Osteoblast (primary cell): ENCODE measurements at regions not wholly inside any gene's neighbourhood (a gene's known extent, or its start where the extent isn't known, plus 50 kb on each side); places are given as distances from the start of the nearest gene placed in this dataset.

Experiments
- DNase-seq: peaks from one replicate; pipeline ENCODE4 v3.0.0; 2011; ENCODE audit warnings: low spot score, mixed read lengths; ENCODE audit not compliant: insufficient read length; ENCODE audit errors: missing footprints
- H2AFZ ChIP-seq: 2 replicates; pipeline ENCODE4 v1.6.0; 2011; ENCODE audit warnings: mild to moderate bottlenecking, low read length
- H3K27ac ChIP-seq: 2 replicates; pipeline ENCODE4 v1.5.1; 2011; ENCODE audit warnings: mild to moderate bottlenecking, low read depth, low read length, moderate library complexity
- H3K27me3 ChIP-seq: 2 replicates; pipeline ENCODE4 v1.6.0; 2012; ENCODE audit warnings: mild to moderate bottlenecking, control low read depth, inconsistent platforms, low read length, moderate library complexity; ENCODE audit not compliant: insufficient read depth
- H3K36me3 ChIP-seq: 2 replicates; pipeline ENCODE4 v1.5.1; 2011; ENCODE audit warnings: mild to moderate bottlenecking, low read length, control low read depth, moderate library complexity; ENCODE audit not compliant: insufficient read depth
- H3K4me1 ChIP-seq: 2 replicates; pipeline ENCODE4 v1.5.1; 2011; ENCODE audit warnings: mild to moderate bottlenecking, low read length, control low read depth, moderate library complexity; ENCODE audit not compliant: insufficient read depth
- H3K4me2 ChIP-seq: 2 replicates; pipeline ENCODE4 v1.6.0; 2011; ENCODE audit warnings: mild to moderate bottlenecking, low read length; ENCODE audit not compliant: insufficient read depth
- H3K4me3 ChIP-seq: fragments of 200-600 bp; sonication (generic); 3 replicates; pipeline ENCODE4 v1.5.1; 2012; ENCODE audit warnings: mild to moderate bottlenecking, low read length, inconsistent platforms; ENCODE audit not compliant: insufficient read depth
- H3K79me2 ChIP-seq: 2 replicates; pipeline ENCODE4 v1.6.0; 2012; ENCODE audit warnings: mild to moderate bottlenecking, low read length, control low read depth, inconsistent platforms; ENCODE audit not compliant: insufficient read depth
- H3K9me3 ChIP-seq: 2 replicates; pipeline ENCODE4 v1.5.1; 2011; ENCODE audit warnings: low read depth, low read length, control low read depth
- H4K20me1 ChIP-seq: 2 replicates; pipeline ENCODE4 v1.6.0; 2012; ENCODE audit warnings: mild to moderate bottlenecking, low read length, control low read depth; ENCODE audit not compliant: insufficient read depth
- TF ChIP-seq, protein P1 (sequence below): IDR thresholded peaks from 2 replicates; pipeline ENCODE4 v1.5.1; 2011; ENCODE audit warnings: mild to moderate bottlenecking, low read depth, low read length, moderate library complexity; ENCODE audit errors: extremely low read depth

GRCh38 chr10:3857318-3857717, 72.3 kb upstream of the KLF6 start:
- H3K27me3 ChIP-seq = no peaks in the 10 kb centered on the region
- H3K9me3 ChIP-seq = no peaks in the 10 kb centered on the region
- no peak overlapping the region for H3K27ac ChIP-seq
- no peaks in the 10 kb centered on the region for H3K79me2 ChIP-seq
- no peaks in the 10 kb centered on the region for H3K36me3 ChIP-seq
- peaks cover 20% of the 10 kb centered on the region for H3K4me1 ChIP-seq
- H3K4me2 ChIP-seq = no peak overlapping the region
- H3K4me3 ChIP-seq = no peak overlapping the region
- H4K20me1 ChIP-seq = no peaks in the 10 kb centered on the region
- TF ChIP-seq, protein P1, sequence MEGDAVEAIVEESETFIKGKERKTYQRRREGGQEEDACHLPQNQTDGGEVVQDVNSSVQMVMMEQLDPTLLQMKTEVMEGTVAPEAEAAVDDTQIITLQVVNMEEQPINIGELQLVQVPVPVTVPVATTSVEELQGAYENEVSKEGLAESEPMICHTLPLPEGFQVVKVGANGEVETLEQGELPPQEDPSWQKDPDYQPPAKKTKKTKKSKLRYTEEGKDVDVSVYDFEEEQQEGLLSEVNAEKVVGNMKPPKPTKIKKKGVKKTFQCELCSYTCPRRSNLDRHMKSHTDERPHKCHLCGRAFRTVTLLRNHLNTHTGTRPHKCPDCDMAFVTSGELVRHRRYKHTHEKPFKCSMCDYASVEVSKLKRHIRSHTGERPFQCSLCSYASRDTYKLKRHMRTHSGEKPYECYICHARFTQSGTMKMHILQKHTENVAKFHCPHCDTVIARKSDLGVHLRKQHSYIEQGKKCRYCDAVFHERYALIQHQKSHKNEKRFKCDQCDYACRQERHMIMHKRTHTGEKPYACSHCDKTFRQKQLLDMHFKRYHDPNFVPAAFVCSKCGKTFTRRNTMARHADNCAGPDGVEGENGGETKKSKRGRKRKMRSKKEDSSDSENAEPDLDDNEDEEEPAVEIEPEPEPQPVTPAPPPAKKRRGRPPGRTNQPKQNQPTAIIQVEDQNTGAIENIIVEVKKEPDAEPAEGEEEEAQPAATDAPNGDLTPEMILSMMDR = no peak
- no peak overlapping the region for H2AFZ ChIP-seq
- no peak for DNase-seq

DNA sequence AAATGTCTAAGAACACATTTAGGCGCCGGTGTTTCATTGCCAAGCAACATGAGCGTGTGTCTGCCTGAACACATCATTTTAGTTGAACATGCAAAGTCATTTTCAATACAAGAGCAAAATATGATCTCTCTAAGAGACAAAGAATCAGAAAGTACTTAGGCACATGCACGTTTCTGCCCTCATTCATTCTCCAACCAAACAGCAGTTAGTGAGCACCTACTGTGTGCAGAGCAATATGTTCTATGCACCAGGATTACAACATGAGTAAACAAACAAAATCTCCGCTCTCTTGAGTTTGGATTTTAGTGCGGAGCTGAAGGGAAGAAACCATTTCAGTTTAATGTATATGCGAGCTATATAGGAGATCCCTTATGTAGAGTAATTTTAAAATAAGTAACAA, 71.6 kb upstream of the KLF6 start:
- Histone ChIP-seq H3K4me2 (no peak overlapping the region), H3K27me3 (no peaks in the 10 kb centered on the region), H2AFZ (no peak overlapping the region), H3K9me3 (no peaks in the 10 kb centered on the region), H3K27ac (no peak overlapping the region), H3K4me1 (peaks cover 27% of the 10 kb centered on the region), H3K4me3 (no peak overlapping the region), H3K36me3 (no peaks in the 10 kb centered on the region), H4K20me1 (no peaks in the 10 kb centered on the region), H3K79me2 (no peaks in the 10 kb centered on the region)
- no peak for DNase-seq
- TF ChIP-seq, protein P1 = no peak

- H3K79me2 ChIP-seq = no peaks in the 10 kb centered on the region
- H3K27ac ChIP-seq = peak overlapping the region; percentile 97
- H3K9me3 ChIP-seq = no peaks in the 10 kb centered on the region
- H3K4me2 ChIP-seq = no peak overlapping the region
- H3K36me3 ChIP-seq = no peaks in the 10 kb centered on the region
- no peak overlapping the region for H3K4me3 ChIP-seq
- H3K27me3 ChIP-seq = no peaks in the 10 kb centered on the region
- H4K20me1 ChIP-seq = no peaks in the 10 kb centered on the region
- TF ChIP-seq, protein P1 = no peak
- peak; percentile 30 for DNase-seq
- H3K4me1 ChIP-seq = peaks cover 36% of the 10 kb centered on the region
- H2AFZ ChIP-seq = no peak overlapping the region
Measured at GRCh38 chr10:3853547-3854303, 68.7 kb upstream of the KLF6 start.

DNA sequence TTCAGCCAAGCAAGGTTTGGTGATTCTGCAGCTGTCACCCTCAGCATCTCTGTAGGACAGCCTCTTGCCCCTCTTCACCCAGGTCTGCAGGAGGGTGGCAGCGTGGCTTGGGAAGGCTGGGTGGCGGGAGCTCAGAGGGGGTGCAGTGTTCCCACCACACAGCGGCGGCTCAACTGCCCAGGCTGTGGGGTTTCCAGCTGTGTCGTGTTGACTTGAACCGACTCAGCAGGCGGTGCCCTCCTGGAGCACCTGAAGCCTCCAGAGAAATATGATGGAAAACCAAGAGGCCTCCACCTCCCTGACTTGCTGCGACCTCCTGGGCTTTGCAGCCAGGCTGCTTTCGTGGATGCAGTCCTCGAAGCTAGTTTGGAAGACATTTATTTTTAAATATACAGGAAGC, 68.0 kb upstream of the KLF6 start:
- no peak for DNase-seq
- Histone ChIP-seq H4K20me1 (no peaks in the 10 kb centered on the region), H3K79me2 (no peaks in the 10 kb centered on the region), H3K36me3 (no peaks in the 10 kb centered on the region), H3K4me3 (no peak overlapping the region), H2AFZ (no peak overlapping the region), H3K4me1 (peaks cover 42% of the 10 kb centered on the region), H3K27me3 (no peaks in the 10 kb centered on the region), H3K4me2 (no peak overlapping the region), H3K27ac (peak overlapping the region; percentile 97), H3K9me3 (no peaks in the 10 kb centered on the region)
- TF ChIP-seq, protein P1 = no peak
